Stimulated activated CD8-positive, alpha-beta memory T cell treated with anti-CD3 and anti-CD28 coated beads, Interleukin-12 subunit alpha, Interleukin-12 subunit beta, amount 100 ng/mL, for 4 hours (primary cell): ENCODE measurements at regions not wholly inside any gene's neighbourhood (a gene's known extent, or its start where the extent isn't known, plus 50 kb on each side); places are given as distances from the start of the nearest gene placed in this dataset.

ENCODE experiments used
- DNase-seq: peaks from one replicate; pipeline ENCODE4 v3.0.0-alpha.2; 2020; ENCODE audit warnings: low read depth

- no peak for DNase-seq
Observed at GRCh38 chr5:82396871-82397514, 118.8 kb upstream of the RPS23 start.

GRCh38 chr5:82396396-82396795 is 118.2 kb upstream of the RPS23 start:
- no peak for DNase-seq

DNA sequence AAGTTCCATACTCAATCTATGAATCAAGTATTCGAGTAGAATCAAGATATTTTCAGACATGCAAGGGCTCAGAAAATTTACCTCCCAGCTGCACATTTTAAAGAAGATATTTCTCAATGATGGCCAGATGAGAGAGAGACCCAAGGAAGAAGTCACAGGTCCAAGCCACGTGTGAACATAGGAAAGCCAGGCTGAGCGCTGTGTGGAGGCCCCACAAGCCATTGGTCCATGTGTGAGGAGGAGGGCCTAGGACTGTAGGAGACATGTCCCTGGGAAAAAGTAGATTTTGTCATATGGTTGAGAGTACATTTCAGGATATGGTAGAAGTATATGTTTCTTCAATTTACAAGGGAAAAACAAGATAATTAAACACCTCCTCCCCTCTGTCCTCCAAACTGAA is 115.8 kb upstream of the RPS23 start:
- no peak for DNase-seq

DNA sequence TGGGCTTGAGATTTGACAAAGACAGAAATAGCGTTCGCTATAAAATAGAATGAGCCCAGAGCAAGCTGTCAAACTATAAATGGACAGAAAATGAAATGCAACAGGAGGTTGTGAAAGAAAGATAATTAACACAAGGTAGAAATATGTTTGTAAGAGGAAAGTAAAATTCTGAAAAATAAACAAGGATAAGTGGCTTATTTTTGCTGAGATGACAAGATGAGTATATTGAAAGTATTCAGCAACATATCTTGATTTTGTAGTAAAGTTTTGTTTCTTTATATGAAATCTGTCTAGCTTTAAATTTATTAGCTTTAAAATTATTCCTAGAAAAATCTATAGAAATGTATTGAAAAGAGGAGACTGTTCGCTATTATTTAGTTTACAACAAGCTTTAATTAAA is 111.9 kb upstream of the RPS23 start:
- no peak for DNase-seq

DNA sequence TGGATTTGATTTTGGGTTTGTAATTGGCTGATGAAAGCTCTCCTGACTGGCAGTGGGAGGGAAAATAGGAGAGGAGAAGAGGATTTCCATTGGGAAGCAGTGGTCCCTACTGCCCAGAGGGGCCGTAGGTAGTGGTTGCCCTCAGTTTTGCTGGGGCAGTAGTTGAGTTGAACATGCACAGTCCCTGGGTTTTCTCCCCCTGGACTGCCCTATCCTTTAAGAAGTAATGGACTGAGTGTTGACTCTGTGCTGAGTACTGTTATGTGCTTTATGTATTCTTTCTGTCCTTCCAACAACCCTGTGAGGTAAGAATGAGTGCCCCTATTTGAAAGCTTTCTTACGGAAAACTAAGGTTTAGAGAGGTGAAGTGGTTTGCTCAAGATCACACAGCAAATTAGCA is 111.2 kb upstream of the RPS23 start:
- no peak for DNase-seq

- DNase-seq: no peak
Observed at GRCh38 chr5:82388181-82388580, 110.0 kb upstream of the RPS23 start.

GRCh38 chr5:82387819-82388166 is 109.6 kb upstream of the RPS23 start:
- DNase-seq: no peak

- DNase-seq: no peak
Observed at GRCh38 chr5:82387001-82387818, 109.1 kb upstream of the RPS23 start.

- no peak for DNase-seq
Observed at GRCh38 chr5:82386576-82386975, 108.4 kb upstream of the RPS23 start.

- DNase-seq: no peak
Observed at GRCh38 chr5:82384034-82384750, 106.0 kb upstream of the RPS23 start.

GRCh38 chr5:82381591-82381990 is 103.4 kb upstream of the RPS23 start:
- no peak for DNase-seq

GRCh38 chr5:82376307-82376706 is 98.2 kb upstream of the RPS23 start:
- DNase-seq: no peak

- DNase-seq: no peak
Observed at GRCh38 chr5:82375488-82376244, 97.5 kb upstream of the RPS23 start.

GRCh38 chr5:82374637-82375036 is 96.5 kb upstream of the RPS23 start:
- no peak for DNase-seq

- no peak for DNase-seq
Observed at GRCh38 chr5:82367930-82368329, 89.8 kb upstream of the RPS23 start.

DNA sequence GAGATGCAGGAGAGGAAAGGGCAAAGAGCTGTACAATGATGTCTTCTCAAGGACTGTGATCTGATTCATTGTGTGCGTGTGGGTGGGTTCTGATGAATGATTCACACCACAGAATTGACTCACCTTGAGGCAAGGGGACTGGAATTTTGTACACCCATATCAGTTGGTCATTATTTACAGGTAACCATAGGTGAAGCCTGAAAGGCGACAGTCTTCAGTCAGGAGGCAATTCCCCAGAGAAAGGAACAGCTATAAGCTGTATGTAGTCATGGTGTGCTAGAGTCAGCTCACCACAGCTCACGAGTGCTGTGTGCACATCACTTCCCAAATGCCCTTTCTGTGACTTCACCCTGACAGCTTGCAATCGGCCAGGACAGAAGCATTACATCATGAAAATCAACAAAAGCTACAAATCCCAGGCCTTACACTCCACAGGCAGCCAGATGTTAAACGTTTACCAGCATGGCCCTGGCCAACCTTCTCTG is 87.6 kb upstream of the RPS23 start:
- no peak for DNase-seq

- no peak for DNase-seq
Observed at GRCh38 chr5:82365026-82365425, 86.9 kb upstream of the RPS23 start.

GRCh38 chr5:82364497-82364896 is 86.3 kb upstream of the RPS23 start:
- no peak for DNase-seq

DNA sequence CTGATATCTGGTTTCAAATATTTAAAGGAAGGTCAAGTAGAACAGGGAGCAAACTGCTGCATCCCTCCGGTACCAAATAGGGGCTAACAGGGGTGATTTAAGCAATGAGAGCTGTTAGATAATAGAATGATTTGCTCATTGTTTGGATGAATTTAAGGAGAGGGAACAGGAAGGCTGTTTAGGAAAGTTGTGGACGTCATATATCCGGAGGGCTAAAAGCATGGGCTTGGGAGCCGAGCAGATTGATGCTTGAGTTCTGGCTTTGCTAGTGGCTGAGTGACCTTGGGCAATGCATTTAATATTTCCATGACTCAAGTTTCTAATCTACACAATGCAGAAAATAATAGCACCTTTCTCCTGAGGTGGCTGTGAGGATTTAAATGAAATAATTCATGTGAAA is 85.4 kb upstream of the RPS23 start:
- no peak for DNase-seq

- no peak for DNase-seq
Observed at GRCh38 chr5:82362636-82363035, 84.5 kb upstream of the RPS23 start.

DNA sequence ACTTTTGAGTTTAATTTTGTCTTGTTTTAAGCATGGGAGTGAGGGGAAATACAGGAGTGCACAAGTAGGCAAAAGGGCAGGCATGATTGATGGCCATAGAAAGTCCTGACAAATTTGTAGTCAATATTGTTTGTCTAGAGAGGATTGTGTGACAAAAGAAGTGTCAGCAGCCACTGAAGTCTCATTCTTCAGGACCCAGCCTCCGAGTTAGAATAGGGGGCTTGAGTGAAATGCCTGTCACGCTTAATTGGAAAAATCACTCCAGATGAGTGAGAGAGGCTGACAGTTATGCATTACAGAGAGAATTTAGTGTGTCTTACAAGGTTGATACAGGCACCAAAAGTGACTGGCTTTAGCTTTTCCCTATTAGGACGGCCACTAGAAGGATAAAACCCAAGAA is 81.9 kb upstream of the RPS23 start:
- DNase-seq: no peak

GRCh38 chr5:82359272-82359671 is 81.1 kb upstream of the RPS23 start:
- no peak for DNase-seq
